ENCODE measurements at regions not wholly inside any gene's neighbourhood (a gene's known extent, or its start where the extent isn't known, plus 50 kb on each side); places are given as distances from the start of the nearest gene placed in this dataset.

- TF ChIP-seq, protein P1, sequence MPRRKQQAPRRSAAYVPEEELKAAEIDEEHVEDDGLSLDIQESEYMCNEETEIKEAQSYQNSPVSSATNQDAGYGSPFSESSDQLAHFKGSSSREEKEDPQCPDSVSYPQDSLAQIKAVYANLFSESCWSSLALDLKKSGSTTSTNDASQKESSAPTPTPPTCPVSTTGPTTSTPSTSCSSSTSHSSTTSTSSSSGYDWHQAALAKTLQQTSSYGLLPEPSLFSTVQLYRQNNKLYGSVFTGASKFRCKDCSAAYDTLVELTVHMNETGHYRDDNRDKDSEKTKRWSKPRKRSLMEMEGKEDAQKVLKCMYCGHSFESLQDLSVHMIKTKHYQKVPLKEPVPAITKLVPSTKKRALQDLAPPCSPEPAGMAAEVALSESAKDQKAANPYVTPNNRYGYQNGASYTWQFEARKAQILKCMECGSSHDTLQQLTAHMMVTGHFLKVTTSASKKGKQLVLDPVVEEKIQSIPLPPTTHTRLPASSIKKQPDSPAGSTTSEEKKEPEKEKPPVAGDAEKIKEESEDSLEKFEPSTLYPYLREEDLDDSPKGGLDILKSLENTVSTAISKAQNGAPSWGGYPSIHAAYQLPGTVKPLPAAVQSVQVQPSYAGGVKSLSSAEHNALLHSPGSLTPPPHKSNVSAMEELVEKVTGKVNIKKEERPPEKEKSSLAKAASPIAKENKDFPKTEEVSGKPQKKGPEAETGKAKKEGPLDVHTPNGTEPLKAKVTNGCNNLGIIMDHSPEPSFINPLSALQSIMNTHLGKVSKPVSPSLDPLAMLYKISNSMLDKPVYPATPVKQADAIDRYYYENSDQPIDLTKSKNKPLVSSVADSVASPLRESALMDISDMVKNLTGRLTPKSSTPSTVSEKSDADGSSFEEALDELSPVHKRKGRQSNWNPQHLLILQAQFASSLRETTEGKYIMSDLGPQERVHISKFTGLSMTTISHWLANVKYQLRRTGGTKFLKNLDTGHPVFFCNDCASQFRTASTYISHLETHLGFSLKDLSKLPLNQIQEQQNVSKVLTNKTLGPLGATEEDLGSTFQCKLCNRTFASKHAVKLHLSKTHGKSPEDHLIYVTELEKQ (tag by site-specific recombination; IDR thresholded peaks at IDR 0.05; ENCODE audit: borderline replicate concordance): no peak
- TF ChIP-seq ZNF623 (tag by site-specific recombination; IDR thresholded peaks at IDR 0.05) (no peak), KLF9 (tag by site-specific recombination; IDR thresholded peaks at IDR 0.05; ENCODE audit: low read depth) (no peak), ZBTB17 (tag by site-specific recombination; IDR thresholded peaks at IDR 0.05) (no peak), MZF1 (tag by site-specific recombination; IDR thresholded peaks at IDR 0.05; ENCODE audit: borderline replicate concordance) (no peak), KLF10 (tag by site-specific recombination; IDR thresholded peaks at IDR 0.05) (no peak), ZNF501 (tag by site-specific recombination; IDR thresholded peaks at IDR 0.05) (no peak), ZNF398 (tag by site-specific recombination; IDR thresholded peaks at IDR 0.05) (no peak), SCRT1 (tag by site-specific recombination; IDR thresholded peaks at IDR 0.05; ENCODE audit: borderline replicate concordance) (no peak), ZNF670 (tag by site-specific recombination; IDR thresholded peaks at IDR 0.05; ENCODE audit: low read depth) (no peak)
- TF ChIP-seq, protein P2, sequence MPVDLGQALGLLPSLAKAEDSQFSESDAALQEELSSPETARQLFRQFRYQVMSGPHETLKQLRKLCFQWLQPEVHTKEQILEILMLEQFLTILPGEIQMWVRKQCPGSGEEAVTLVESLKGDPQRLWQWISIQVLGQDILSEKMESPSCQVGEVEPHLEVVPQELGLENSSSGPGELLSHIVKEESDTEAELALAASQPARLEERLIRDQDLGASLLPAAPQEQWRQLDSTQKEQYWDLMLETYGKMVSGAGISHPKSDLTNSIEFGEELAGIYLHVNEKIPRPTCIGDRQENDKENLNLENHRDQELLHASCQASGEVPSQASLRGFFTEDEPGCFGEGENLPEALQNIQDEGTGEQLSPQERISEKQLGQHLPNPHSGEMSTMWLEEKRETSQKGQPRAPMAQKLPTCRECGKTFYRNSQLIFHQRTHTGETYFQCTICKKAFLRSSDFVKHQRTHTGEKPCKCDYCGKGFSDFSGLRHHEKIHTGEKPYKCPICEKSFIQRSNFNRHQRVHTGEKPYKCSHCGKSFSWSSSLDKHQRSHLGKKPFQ (tag by site-specific recombination; IDR thresholded peaks at IDR 0.05): no peak
Measured at GRCh38 chr14:103231376-103232019, 102.5 kb upstream of the EIF5 start (continued).

DNA sequence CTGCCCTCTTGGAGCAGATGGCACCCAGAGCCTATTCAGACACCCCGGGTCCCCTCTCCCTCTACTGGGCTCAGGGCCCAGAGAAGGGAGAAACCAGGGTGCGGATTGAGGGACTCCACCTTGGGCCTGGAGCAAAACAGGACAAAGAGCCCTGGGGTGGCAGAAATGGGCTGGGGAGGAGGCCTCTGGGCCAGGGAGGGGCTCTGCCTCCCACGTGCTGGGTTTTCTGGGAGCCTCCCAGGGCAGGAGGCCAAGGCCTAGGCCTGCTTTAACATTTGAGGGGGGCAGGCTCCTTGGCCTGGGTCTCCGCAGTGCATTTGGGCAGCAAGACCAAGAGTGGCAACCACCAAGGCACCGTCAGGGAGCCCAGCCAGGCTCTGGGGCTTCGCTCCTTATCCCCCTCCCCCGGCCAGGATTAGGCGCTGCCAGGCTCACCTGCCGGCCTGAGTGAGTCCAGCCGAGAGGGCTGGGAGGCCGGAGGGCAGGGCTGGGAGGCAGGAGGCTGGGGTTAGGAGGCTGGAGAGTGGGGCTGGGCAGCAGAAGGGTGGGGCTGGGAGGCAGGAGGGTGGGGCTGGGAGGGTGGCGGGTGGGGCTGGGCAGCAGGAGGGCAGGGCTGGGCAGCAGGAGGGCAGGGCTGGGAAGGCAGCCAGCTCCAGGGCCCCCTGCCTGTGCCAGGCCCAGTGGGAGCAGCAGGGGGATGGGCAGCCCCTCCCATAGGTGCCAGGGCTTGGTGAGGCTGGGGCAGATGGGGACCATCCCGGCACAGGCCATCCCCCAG is 101.8 kb upstream of the EIF5 start:
- POLR2A ChIA-PET: no interaction called here
- H3K27ac ChIP-seq (ENCODE audit: extremely low read depth, low read depth, low read length): no peak overlapping the region
- CTCF ChIA-PET: interaction anchor here (0.5 kb wide), 1 partner anchor 60 kb away, joined by 4 read pairs; no protein-coding TSS in a partner anchor
- TF ChIP-seq, protein P3, sequence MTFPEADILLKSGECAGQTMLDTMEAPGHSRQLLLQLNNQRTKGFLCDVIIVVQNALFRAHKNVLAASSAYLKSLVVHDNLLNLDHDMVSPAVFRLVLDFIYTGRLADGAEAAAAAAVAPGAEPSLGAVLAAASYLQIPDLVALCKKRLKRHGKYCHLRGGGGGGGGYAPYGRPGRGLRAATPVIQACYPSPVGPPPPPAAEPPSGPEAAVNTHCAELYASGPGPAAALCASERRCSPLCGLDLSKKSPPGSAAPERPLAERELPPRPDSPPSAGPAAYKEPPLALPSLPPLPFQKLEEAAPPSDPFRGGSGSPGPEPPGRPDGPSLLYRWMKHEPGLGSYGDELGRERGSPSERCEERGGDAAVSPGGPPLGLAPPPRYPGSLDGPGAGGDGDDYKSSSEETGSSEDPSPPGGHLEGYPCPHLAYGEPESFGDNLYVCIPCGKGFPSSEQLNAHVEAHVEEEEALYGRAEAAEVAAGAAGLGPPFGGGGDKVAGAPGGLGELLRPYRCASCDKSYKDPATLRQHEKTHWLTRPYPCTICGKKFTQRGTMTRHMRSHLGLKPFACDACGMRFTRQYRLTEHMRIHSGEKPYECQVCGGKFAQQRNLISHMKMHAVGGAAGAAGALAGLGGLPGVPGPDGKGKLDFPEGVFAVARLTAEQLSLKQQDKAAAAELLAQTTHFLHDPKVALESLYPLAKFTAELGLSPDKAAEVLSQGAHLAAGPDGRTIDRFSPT (tag by site-specific recombination; IDR thresholded peaks at IDR 0.05): peak; percentile 36; the same call in 1 of the 2 replicates
- peak; percentile 57; the same call in 1 of the 2 replicates for TF ChIP-seq KLF9 (tag by site-specific recombination; IDR thresholded peaks at IDR 0.05; ENCODE audit: low read depth)
- TF ChIP-seq SP2 (tag by site-specific recombination; IDR thresholded peaks at IDR 0.05): peak; percentile 41
- no peak for TF ChIP-seq ZNF521 (tag by site-specific recombination; IDR thresholded peaks at IDR 0.05)
- TF ChIP-seq KLF10 (tag by site-specific recombination; IDR thresholded peaks at IDR 0.05): 0 out of 2 replicates have a peak, but pooled peaks have one; percentile 26
- TF ChIP-seq ZBTB48 (tag by site-specific recombination; IDR thresholded peaks at IDR 0.05): no peak; the same call in 1 of the 2 replicates
- TF ChIP-seq ZNF423 (tag by site-specific recombination; IDR thresholded peaks at IDR 0.05): peak; percentile 95
- no peak for TF ChIP-seq ZNF157 (tag by site-specific recombination; IDR thresholded peaks at IDR 0.05)
- 0 out of 2 replicates have a peak, but pooled peaks have one; percentile 30 for TF ChIP-seq ZBTB10 (tag by site-specific recombination; IDR thresholded peaks at IDR 0.05)
- TF ChIP-seq KLF8 (tag by site-specific recombination; IDR thresholded peaks at IDR 0.05): 0 out of 2 replicates have a peak, but pooled peaks have one; percentile 39
- peak; percentile 96 for TF ChIP-seq KLF1 (tag by site-specific recombination; IDR thresholded peaks at IDR 0.05)

More for the DNA sequence above, 101.8 kb upstream of the EIF5 start:
- Histone ChIP-seq H3K36me3 (ENCODE audit: control insufficient read depth in 2 of 2, insufficient read depth in 1 of 2, low read length in 2 of 2) (no peaks in the 10 kb centered on the region), H3K4me3 (ENCODE audit: low read depth, low read length) (no peak overlapping the region), H3K9me3 (ENCODE audit: control insufficient read depth, insufficient read depth, low read depth, low read length) (no peaks in the 10 kb centered on the region), H3K4me1 (ENCODE audit: control insufficient read depth, insufficient read depth, low read length) (peaks cover 5% of the 10 kb centered on the region)

All from HEK293 (cell line).